ENCODE measurements at regions not wholly inside any gene's neighbourhood (a gene's known extent, or its start where the extent isn't known, plus 50 kb on each side); places are given as distances from the start of the nearest gene placed in this dataset.

GRCh38 chr4:130027973-130028372, 932.0 kb downstream of the C4orf33 start:
- H3K9me3 ChIP-seq (ENCODE audit: control insufficient read depth in 4 of 4, low read length in 3 of 4): no peaks in the 10 kb centered on the region
- no peaks in the 10 kb centered on the region for H3K4me1 ChIP-seq (ENCODE audit: control insufficient read depth in 4 of 4, insufficient read depth in 4 of 4, low read length in 3 of 4)
- 84% methylated on average over 2 of the region's 2 CpGs for WGBS
- H3K36me3 ChIP-seq (ENCODE audit: control insufficient read depth in 4 of 4, insufficient read depth in 3 of 4, low read depth in 1 of 4, low read length in 3 of 4): no peaks in the 10 kb centered on the region
- no peak for DNase-seq (ENCODE audit: low spot score)
- no peak overlapping the region for H3K9ac ChIP-seq (ENCODE audit: low read depth in 1 of 2, low read length in 2 of 2)
- TF ChIP-seq YY1 (IDR thresholded peaks at IDR 0.05): no peak
- no peak for TF ChIP-seq SP1 (IDR thresholded peaks at IDR 0.05)
- no peak for TF ChIP-seq EGR1 (IDR thresholded peaks at IDR 0.05; ENCODE audit: low read depth in 2 of 2)
- no peak for TF ChIP-seq HNF4G (IDR thresholded peaks at IDR 0.05)
- no peak for TF ChIP-seq REST (IDR thresholded peaks at IDR 0.05)
- no peak for TF ChIP-seq HNF4A (conservative IDR thresholded peaks at IDR 0.05)
- no peak for TF ChIP-seq TAF1 (conservative IDR thresholded peaks at IDR 0.05)
- TF ChIP-seq FOXA1 (IDR thresholded peaks at IDR 0.05): no peak
- TF ChIP-seq GABPA (IDR thresholded peaks at IDR 0.05 in 1 of 2, conservative IDR thresholded peaks at IDR 0.05 in 1 of 2): no peak
- no peak for TF ChIP-seq RXRA (IDR thresholded peaks at IDR 0.05)
- no peak for TF ChIP-seq MAX (IDR thresholded peaks at IDR 0.05)
- TF ChIP-seq ATF3 (IDR thresholded peaks at IDR 0.05): no peak
- no peak for TF ChIP-seq FOXA2 (IDR thresholded peaks at IDR 0.05)
- TF ChIP-seq NR2F2 (IDR thresholded peaks at IDR 0.05): no peak
- no peak for TF ChIP-seq RAD21 (IDR thresholded peaks at IDR 0.05)
- TF ChIP-seq JUND (IDR thresholded peaks at IDR 0.05): no peak
- TF ChIP-seq CTCF (IDR thresholded peaks at IDR 0.05; ENCODE audit: low read depth, low read length, missing input control): no peak
- TF ChIP-seq ZBTB33 (IDR thresholded peaks at IDR 0.05): no peak
- no peak overlapping the region for H3K27ac ChIP-seq (ENCODE audit: low read depth in 1 of 2, low read length in 2 of 2)
- H3K4me3 ChIP-seq (ENCODE audit: low read depth in 1 of 3, low read length in 3 of 3): no peak overlapping the region
- H3K27me3 ChIP-seq (ENCODE audit: control insufficient read depth in 4 of 4, insufficient read depth in 4 of 4, low read length in 3 of 4): no peaks in the 10 kb centered on the region
